Gastroesophageal sphincter (tissue), 4 donors: ENCODE measurements at regions not wholly inside any gene's neighbourhood (a gene's known extent, or its start where the extent isn't known, plus 50 kb on each side); places are given as distances from the start of the nearest gene placed in this dataset.

Source experiments
- ATAC-seq: fragments of 150-250 bp; one replicate; pipeline ENCODE4 v1.9.1; 2016; ENCODE audit warnings: mild to moderate bottlenecking, moderate library complexity
- H3K27ac ChIP-seq, 4 donors: fragments of 200-600 bp; sonication (generic) in 3 of 4; 1 replicate in 3 of 4; 2 replicates in 1 of 4; pipeline ENCODE4 v1.5.1; 2016 to 2019
- H3K27me3 ChIP-seq: fragments of 200-600 bp; sonication (generic); one replicate; pipeline ENCODE4 v1.5.1; 2019
- H3K36me3 ChIP-seq, 2 donors: fragments of 200-600 bp; sonication (generic); one replicate each; pipeline ENCODE4 v1.5.1; 2019; ENCODE audit warnings: control low read depth in 1 of 2
- H3K4me1 ChIP-seq, 3 donors: fragments of 200-600 bp; sonication (generic); 1 replicate in 2 of 3; 2 replicates in 1 of 3; pipeline ENCODE4 v1.5.1; 2016 to 2019; ENCODE audit warnings: control low read depth in 2 of 3
- H3K4me3 ChIP-seq, 2 donors: fragments of 200-600 bp; sonication (generic); one replicate each; pipeline ENCODE4 v1.5.1; 2019; ENCODE audit warnings: mild to moderate bottlenecking in 1 of 2, moderate library complexity in 1 of 2
- H3K9me3 ChIP-seq, 3 donors: fragments of 200-600 bp; sonication (generic); one replicate each; pipeline ENCODE4 v1.5.1; 2017 to 2019; ENCODE audit warnings: control low read depth in 2 of 3
- CTCF ChIP-seq, 4 experiments: fragments of 200-600 bp in 2 of 4; fragments of 450-650 bp in 2 of 4; sonication (generic) in 1 of 4; IDR thresholded peaks; one replicate each; pipeline ENCODE4 v1.5.1; 2017 to 2019; ENCODE audit warnings: antibody characterized with exemption in 4 of 4, mild to moderate bottlenecking in 2 of 4, moderate library complexity in 2 of 4
- EP300 ChIP-seq: sonication (generic); formaldehyde crosslinking; IDR thresholded peaks from one replicate; pipeline ENCODE4 v1.6.1; 2017; ENCODE audit warnings: antibody characterized with exemption, mild to moderate bottlenecking
- POLR2A ChIP-seq, 2 donors: fragments of 450-650 bp; IDR thresholded peaks; one replicate each; pipeline ENCODE4 v1.6.1; 2017; ENCODE audit warnings: antibody characterized with exemption in 2 of 2, mild to moderate bottlenecking in 2 of 2, moderate library complexity in 1 of 2
- POLR2AphosphoS5 ChIP-seq: sonication (generic); formaldehyde crosslinking; IDR thresholded peaks from one replicate; pipeline ENCODE4 v1.6.1; 2017; ENCODE audit warnings: antibody characterized with exemption
- WGBS, 2 donors: methylation state at CpG; one replicate each; pipeline ENCODE4 v1.1.5; 2018; ENCODE audit warnings: low coverage in 1 of 2; 5-methylcytosine and 5-hydroxymethylcytosine counted together

DNA sequence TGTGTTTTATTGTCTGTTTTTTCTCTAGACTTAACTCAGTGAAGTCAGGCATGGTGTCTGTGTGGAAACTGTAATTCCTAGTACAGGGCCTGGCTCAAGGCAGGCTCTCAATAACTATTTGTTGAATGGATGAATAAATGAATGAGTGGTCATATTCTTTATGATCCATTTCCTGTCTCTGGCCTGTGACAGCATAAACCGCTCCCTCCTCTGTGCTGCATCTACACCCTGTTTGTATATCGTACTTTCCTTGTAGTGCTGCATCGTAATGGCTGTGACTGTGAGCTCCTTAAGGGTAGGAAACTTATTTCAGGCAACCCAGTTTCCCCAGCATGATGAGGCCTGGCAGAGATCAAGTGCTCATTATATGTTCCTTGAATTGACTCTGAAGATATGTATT, 337.5 kb upstream of the USP24 start:
- no peaks in the 10 kb centered on the region for H3K4me1 ChIP-seq
- no peak overlapping the region for H3K27ac ChIP-seq
- no peaks in the 10 kb centered on the region for H3K36me3 ChIP-seq
- no peak for ATAC-seq
- WGBS, 2 donors, result 94 to 97% methylated on average over 3 of the region's 3 CpGs
- TF ChIP-seq POLR2AphosphoS5 (no peak), EP300 (no peak), POLR2A (IDR thresholded peaks at IDR 0.05) (no peak), CTCF (IDR thresholded peaks at IDR 0.05) (no peak)
- no peaks in the 10 kb centered on the region for H3K27me3 ChIP-seq
- H3K9me3 ChIP-seq, result no peaks in the 10 kb centered on the region
- no peak overlapping the region for H3K4me3 ChIP-seq

GRCh38 chr1:55547405-55547804, 332.2 kb upstream of the USP24 start:
- no peak for ATAC-seq
- H3K36me3 ChIP-seq, result no peaks in the 10 kb centered on the region
- no peak overlapping the region for H3K4me3 ChIP-seq
- no peaks in the 10 kb centered on the region for H3K4me1 ChIP-seq
- no peak overlapping the region for H3K27ac ChIP-seq
- WGBS, 2 donors, result 70 to 84% methylated on average over 6 of the region's 6 CpGs
- no peaks in the 10 kb centered on the region for H3K9me3 ChIP-seq
- TF ChIP-seq CTCF (IDR thresholded peaks at IDR 0.05) (no peak), POLR2A (IDR thresholded peaks at IDR 0.05) (no peak), POLR2AphosphoS5 (no peak)
- no peaks in the 10 kb centered on the region for H3K27me3 ChIP-seq

- no peak for ATAC-seq
- Histone ChIP-seq H3K4me1 (no peaks in the 10 kb centered on the region), H3K4me3 (no peak overlapping the region), H3K27ac (no peak overlapping the region), H3K27me3 (no peaks in the 10 kb centered on the region), H3K36me3 (no peaks in the 10 kb centered on the region), H3K9me3 (no peaks in the 10 kb centered on the region)
- WGBS, 2 donors, result 100% methylated on average over 1 of the region's 1 CpG; no CpG with 5 or more reads in 1 of the 2 donors
- TF ChIP-seq POLR2AphosphoS5 (no peak), EP300 (no peak), POLR2A (IDR thresholded peaks at IDR 0.05) (no peak), CTCF (IDR thresholded peaks at IDR 0.05) (no peak)
Observed at GRCh38 chr1:55546553-55546952, 331.4 kb upstream of the USP24 start.

DNA sequence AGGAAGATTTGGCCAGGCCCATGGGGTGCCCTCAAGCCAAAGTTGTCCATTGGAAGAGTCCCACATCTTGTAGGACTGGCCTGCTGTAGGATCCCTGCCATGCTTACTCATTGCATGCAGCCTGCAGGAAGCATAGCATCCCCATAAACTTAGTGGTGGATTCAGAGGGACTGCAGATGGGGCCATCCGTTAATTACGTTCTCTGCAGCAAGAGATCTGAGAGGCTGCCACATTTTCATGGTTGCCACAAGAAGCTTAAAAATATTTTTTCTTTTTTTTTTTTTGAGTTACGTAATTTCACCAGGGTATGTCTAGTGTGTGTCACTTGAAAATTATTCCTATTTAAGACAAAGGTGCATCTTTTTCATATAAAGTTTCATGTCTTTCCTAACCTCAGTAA, 329.7 kb upstream of the USP24 start:
- ATAC-seq, result no peak
- Histone ChIP-seq H3K27me3 (no peaks in the 10 kb centered on the region), H3K9me3 (no peaks in the 10 kb centered on the region), H3K36me3 (no peaks in the 10 kb centered on the region), H3K4me1 (no peaks in the 10 kb centered on the region), H3K4me3 (no peak overlapping the region), H3K27ac (no peak overlapping the region)
- 90 to 100% methylated on average over 1 to 3 of the region's 3 CpGs for WGBS, 2 donors
- TF ChIP-seq POLR2AphosphoS5 (no peak), CTCF (IDR thresholded peaks at IDR 0.05) (no peak), EP300 (no peak), POLR2A (IDR thresholded peaks at IDR 0.05) (no peak)

GRCh38 chr1:55542901-55543504, 327.8 kb upstream of the USP24 start:
- no peak for ATAC-seq
- TF ChIP-seq POLR2A (IDR thresholded peaks at IDR 0.05) (no peak), CTCF (IDR thresholded peaks at IDR 0.05) (no peak), EP300 (no peak), POLR2AphosphoS5 (no peak)
- no peaks in the 10 kb centered on the region for H3K9me3 ChIP-seq

More at GRCh38 chr1:55542901-55543504, 327.8 kb upstream of the USP24 start:
- no peaks in the 10 kb centered on the region for H3K4me1 ChIP-seq
- no peak overlapping the region for H3K4me3 ChIP-seq
- no peaks in the 10 kb centered on the region for H3K27me3 ChIP-seq
- H3K27ac ChIP-seq, result no peak overlapping the region
- H3K36me3 ChIP-seq, result no peaks in the 10 kb centered on the region
